IPS-18c (cell line): ENCODE measurements at regions not wholly inside any gene's neighbourhood (a gene's known extent, or its start where the extent isn't known, plus 50 kb on each side); places are given as distances from the start of the nearest gene placed in this dataset.

ENCODE experiments used
- H3K4me3 ChIP-seq: 2 replicates; pipeline ENCODE4 v1.7.0; 2013; ENCODE audit warnings: low read depth, mild to moderate bottlenecking, low read length, moderate library complexity; ENCODE audit not compliant: insufficient read depth
- H3K9me3 ChIP-seq: one replicate; pipeline ENCODE4 v1.6.1; 2013; ENCODE audit warnings: mild to moderate bottlenecking, low read length, moderate library complexity; ENCODE audit not compliant: control insufficient read depth, insufficient read depth

GRCh38 chr6:145532361-145532760, 203.0 kb downstream of the EPM2A start:
- Histone ChIP-seq H3K4me3 (peak overlapping the region; percentile 12; the same call in 1 of the 2 replicates), H3K9me3 (no peaks in the 10 kb centered on the region)

DNA sequence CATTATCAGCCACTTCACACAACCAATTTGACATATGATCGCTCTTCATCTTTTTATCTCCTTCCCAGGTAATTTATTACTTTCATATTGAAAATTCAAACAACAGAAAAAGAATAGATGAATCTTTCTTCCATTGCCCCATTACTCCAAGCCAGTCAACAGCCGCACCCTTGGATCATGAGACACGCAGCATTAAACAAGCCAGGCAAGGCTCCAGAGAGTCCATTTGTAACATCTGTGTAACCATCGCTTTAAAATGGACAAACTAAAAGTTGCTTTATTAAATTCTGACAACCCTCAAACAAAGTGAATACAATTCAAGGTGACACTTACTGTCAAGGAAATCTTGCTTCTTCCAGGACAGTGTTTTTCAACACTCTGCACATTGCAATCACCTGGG, 200.3 kb downstream of the EPM2A start:
- Histone ChIP-seq H3K4me3 (no peak overlapping the region), H3K9me3 (no peaks in the 10 kb centered on the region)

DNA sequence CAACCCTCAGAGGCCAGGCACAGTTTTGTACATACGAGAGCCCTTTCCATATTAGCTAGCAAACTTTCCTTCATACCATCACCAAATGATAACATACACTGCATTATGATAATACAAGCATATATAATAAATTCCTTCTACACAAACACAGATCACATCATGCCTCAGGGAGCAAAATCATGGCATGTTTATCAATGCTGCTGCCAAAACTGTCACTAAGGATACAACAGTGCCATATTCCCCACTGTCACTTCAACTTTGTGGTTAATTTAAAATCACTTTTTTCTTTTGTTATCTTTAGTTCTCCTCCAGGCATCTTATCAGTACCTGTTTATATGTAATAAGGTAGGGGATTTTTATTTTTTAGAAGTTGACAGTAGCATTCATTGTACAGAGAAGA, 196.3 kb downstream of the EPM2A start:
- Histone ChIP-seq H3K9me3 (no peaks in the 10 kb centered on the region), H3K4me3 (no peak overlapping the region)

- no peaks in the 10 kb centered on the region for H3K9me3 ChIP-seq
- no peak overlapping the region for H3K4me3 ChIP-seq
These were observed 195.5 kb downstream of the EPM2A start for GRCh38 chr6:145539831-145540230.

- no peaks in the 10 kb centered on the region for H3K9me3 ChIP-seq
These were observed 194.6 kb downstream of the EPM2A start for GRCh38 chr6:145540741-145541140.

DNA sequence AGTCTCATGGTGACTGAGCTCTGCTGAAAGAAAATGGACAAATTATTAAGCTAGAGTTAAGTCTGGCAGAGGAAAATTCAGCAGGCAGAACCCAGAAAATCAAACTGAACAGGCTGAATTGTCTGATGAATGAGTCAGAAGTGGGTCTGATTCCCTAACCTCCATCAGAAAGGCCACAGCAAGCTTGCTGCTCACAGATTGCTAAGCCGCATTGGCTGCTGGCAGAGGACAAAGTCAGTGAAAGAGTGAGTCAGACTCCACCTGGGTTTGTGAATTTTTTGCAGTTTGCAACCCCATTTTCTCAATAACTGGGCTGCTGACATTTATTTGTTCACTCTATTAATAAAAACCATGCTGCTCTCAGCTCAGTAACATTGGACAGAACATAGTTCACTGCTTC, 191.3 kb downstream of the EPM2A start:
- Histone ChIP-seq H3K9me3 (no peaks in the 10 kb centered on the region), H3K4me3 (no peak overlapping the region)

More at GRCh38 chr6:145540741-145541140, 194.6 kb downstream of the EPM2A start:
- H3K4me3 ChIP-seq, result no peak overlapping the region

GRCh38 chr6:145544514-145544913, 190.8 kb downstream of the EPM2A start:
- no peak overlapping the region for H3K4me3 ChIP-seq

GRCh38 chr6:145546265-145546664, 189.1 kb downstream of the EPM2A start:
- no peaks in the 10 kb centered on the region for H3K9me3 ChIP-seq
- no peak overlapping the region for H3K4me3 ChIP-seq

More at GRCh38 chr6:145544514-145544913, 190.8 kb downstream of the EPM2A start:
- H3K9me3 ChIP-seq, result no peaks in the 10 kb centered on the region

DNA sequence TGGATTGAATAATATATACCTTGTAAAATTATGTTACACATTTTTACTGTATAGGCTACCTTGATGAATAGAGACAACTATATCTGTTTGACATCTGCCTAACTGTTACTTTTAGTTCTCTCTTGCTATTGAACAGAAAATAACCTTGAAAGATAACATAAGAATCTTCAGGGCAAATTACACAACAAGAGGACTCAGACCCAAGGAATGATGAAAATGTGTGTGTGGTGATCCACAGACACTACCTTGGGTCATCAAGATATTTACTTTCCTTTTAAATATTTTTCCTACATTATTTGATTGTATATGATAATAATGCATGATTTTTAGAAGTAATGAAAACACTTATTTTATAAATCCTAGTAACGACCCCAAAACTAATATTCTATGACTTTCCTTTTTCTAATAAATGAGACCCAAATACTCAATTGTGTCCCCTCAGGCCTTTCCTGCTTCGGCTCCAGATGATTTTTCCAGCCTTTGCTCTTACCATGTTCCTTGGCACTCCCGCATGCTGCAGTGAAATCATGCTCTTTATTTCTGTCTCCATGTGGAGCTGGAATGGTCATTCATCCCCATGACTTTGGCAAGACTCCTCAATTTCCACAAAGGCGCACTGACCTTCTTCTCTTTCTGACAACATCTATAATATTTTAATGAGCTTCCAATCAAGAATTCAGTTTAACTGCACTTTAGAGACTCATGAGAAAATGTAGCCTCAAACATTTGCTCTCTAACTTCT, 187.6 kb downstream of the EPM2A start:
- H3K9me3 ChIP-seq, result no peaks in the 10 kb centered on the region
- H3K4me3 ChIP-seq, result no peak overlapping the region

DNA sequence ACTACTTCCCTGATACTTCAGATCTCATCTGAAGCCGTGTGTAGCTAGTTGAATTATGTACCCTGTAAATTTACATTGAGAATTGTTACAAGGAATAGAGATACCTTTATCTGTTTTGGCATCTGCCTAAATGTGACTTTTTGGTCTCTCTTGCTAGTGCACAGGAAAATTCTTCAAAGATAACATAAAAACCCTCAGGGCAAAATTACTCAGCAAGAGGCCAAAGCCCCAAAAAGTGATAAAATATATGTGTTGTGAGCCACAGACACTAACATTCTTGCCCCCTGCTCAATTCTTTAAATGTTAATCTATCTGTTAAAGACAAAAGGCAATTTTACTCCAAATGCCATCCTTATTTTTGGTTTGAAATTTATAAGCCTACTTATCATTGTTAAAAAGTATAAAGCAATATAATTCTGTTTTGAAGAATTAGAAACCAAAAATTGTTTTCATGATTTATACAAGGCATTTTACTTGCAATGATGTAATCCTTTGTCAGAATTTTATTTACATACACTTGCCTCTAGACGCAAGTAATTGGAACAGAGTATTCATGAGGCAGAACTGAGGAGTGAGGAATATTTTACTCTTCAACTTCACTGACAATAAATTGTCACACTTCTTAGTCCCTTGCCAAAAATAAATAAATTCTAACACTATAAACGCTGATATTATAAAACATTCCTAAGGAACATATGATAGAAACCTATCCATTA, 186.2 kb downstream of the EPM2A start:
- Histone ChIP-seq H3K4me3 (no peak overlapping the region), H3K9me3 (no peaks in the 10 kb centered on the region)

- Histone ChIP-seq H3K4me3 (no peak overlapping the region), H3K9me3 (no peaks in the 10 kb centered on the region)
These were observed 184.2 kb downstream of the EPM2A start for GRCh38 chr6:145551164-145551563.

DNA sequence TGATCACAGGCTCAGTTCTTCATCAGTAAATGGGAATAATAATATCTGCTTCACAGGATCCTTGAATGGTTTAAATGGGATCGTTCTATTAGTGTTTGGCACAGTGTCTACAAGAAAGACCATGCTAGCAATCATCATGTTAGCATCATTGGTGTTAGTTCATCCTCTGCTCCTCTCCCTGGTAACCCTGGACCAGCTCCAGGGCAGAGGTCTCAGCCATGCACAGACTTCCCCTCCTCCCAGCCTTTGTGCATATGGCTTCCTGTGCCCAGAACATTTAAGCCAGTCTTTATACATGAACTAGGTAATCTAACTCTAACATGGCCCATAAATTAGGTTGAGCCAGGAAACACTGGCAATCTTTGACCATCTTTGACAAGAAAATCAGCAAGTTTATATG, 180.2 kb downstream of the EPM2A start:
- no peak overlapping the region for H3K4me3 ChIP-seq

DNA sequence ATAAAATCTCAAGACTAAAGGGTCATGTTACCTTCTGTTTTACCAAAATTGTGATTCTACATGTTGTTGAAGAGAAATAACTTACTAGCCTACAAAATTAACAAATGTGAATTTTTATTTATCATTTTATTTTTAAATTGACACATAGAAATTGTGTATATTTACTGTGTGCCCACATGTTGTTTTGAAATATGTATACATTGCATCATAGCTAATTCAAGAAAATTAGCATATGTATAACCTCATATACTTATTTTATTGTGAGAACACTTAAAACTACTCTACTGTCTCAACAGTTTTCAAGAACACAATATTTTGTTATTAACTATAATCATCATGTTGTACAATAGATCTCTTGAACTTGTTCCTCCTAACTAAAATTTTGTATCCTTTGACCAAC, 177.8 kb downstream of the EPM2A start:
- H3K4me3 ChIP-seq, result no peak overlapping the region
- H3K9me3 ChIP-seq, result no peaks in the 10 kb centered on the region

More for the DNA sequence above, 180.2 kb downstream of the EPM2A start:
- H3K9me3 ChIP-seq, result no peaks in the 10 kb centered on the region

- Histone ChIP-seq H3K9me3 (no peaks in the 10 kb centered on the region), H3K4me3 (no peak overlapping the region)
These were observed 175.5 kb downstream of the EPM2A start for GRCh38 chr6:145559836-145560235.

GRCh38 chr6:145561095-145562072, 173.9 kb downstream of the EPM2A start:
- Histone ChIP-seq H3K9me3 (no peaks in the 10 kb centered on the region), H3K4me3 (no peak overlapping the region)

DNA sequence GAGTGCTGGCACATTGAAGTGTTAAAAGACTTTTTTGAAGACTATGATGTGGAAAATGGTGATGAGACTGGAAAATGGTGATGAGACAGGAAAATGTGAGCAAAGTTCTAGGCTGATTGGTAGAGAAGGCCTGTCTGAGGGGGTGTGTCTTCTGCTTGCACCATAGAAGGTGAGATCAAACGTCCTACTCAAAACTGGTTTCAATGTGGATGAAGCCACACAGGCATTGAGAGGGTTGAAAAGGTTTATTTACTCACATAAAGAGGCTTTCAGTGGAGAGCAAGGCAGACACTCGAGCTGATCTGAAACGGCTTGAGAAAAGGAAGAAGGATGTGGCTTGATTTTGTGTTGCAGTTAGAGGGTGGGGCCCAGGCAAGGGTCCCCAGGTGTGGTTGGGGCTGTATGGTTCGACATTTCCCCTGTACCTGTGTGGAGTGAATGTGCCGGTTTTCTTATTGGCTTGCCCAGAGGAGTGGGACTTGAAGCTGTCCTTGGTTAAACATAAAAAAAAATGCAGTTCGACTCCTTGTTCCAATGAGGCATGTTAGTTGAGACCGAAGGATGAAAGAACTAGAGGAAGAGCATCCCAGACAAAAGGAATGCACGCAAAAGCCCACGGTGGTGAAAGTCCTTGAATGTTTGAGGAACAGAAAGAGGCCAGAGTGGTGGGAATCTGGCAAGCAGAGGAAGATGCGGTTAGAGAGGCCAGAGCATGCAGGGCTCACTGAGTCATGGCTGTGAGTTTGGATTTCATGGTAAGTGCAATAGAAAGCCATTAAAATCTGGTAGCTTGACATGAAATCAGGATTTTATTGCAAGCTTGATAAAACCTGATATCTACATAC, 172.3 kb downstream of the EPM2A start:
- Histone ChIP-seq H3K4me3 (no peak overlapping the region), H3K9me3 (no peaks in the 10 kb centered on the region)

GRCh38 chr6:145564553-145564952, 170.8 kb downstream of the EPM2A start:
- no peak overlapping the region for H3K4me3 ChIP-seq
- H3K9me3 ChIP-seq, result no peaks in the 10 kb centered on the region
